GM12878 (cell line): ENCODE measurements at regions not wholly inside any gene's neighbourhood (a gene's known extent, or its start where the extent isn't known, plus 50 kb on each side); places are given as distances from the start of the nearest gene placed in this dataset.
"Not testable (repeated sequence)": the region's sequence is repeated elsewhere in the genome, so short reads cannot be mapped to it uniquely, and the experiment has no call there.

Source experiments
- ATAC-seq: fragments of 200-7000 bp; cut with Tn5 transposase; 3 replicates; pipeline ENCODE4 v1.9.1; 2020; ENCODE audit warnings: mild to moderate bottlenecking, moderate library complexity
- BruUV-seq: library from RNA; stranded (reverse); fragments of 400-500 nt; replicated peaks from 2 replicates; lab custom pipeline; 2021; lab: Mats Ljungman, UMichigan
- CTCF ChIA-PET: fragments of 300-600 bp; sonication (Branson Sonifier 250); formaldehyde crosslinking; extraction: SDS; loops from one replicate; lab custom pipeline; 2021; ENCODE audit warnings: inconsistent platforms; lab: Yijun Ruan, JAX
- POLR2A ChIA-PET: fragments of 350-600 bp; formaldehyde crosslinking; extraction: SDS; loops from one replicate; lab custom pipeline; 2021; ENCODE audit warnings: inconsistent platforms; lab: Charles Lee
- RAD21 ChIA-PET: fragments of 300-600 bp; sonication (Branson Sonifier 250); formaldehyde crosslinking; loops from one replicate; lab custom pipeline; 2023; ENCODE audit warnings: antibody characterized with exemption; ENCODE audit not compliant: unreplicated experiment; lab: Charles Lee
- SMC1A ChIA-PET: fragments of 300-600 bp; sonication (Branson Sonifier 250); formaldehyde crosslinking; loops from one replicate; lab custom pipeline; 2023; ENCODE audit not compliant: unreplicated experiment, uncharacterized antibody; lab: Charles Lee
- DNase-seq: peaks from one replicate; pipeline ENCODE4 v3.0.0-alpha.2; 2011; ENCODE audit warnings: low read depth, low spot score
- FAIRE-seq: peaks from 3 replicates; lab custom pipeline; 2011; peaks lifted over from hg19 to GRCh38; lab: Jason Lieb, UNC
- H2AFZ ChIP-seq: 2 replicates; pipeline ENCODE4 v1.6.0; 2011; ENCODE audit warnings: low read depth, low read length, control low read depth; ENCODE audit not compliant: control insufficient read depth
- H3K27ac ChIP-seq: 2 replicates; pipeline ENCODE4 v1.5.1; 2011; ENCODE audit warnings: control low read depth; ENCODE audit not compliant: control insufficient read depth, insufficient read depth
- H3K27me3 ChIP-seq, 2 experiments: replicated peaks in 1 of 2; 2 replicates each; pipeline versions ENCODE4 v1.6.0 to v1.6.1; 2011; ENCODE audit warnings: low read length in 1 of 2; ENCODE audit not compliant: control insufficient read depth in 2 of 2, insufficient read depth in 2 of 2
- H3K36me3 ChIP-seq, 2 experiments: 2 replicates each; pipeline ENCODE4 v1.5.1; 2011; ENCODE audit warnings: low read length in 1 of 2; ENCODE audit not compliant: control insufficient read depth in 2 of 2, insufficient read depth in 2 of 2
- H3K4me1 ChIP-seq: 2 replicates; pipeline ENCODE4 v1.6.1; 2011; ENCODE audit warnings: mild to moderate bottlenecking, low read length, moderate library complexity, mixed read lengths; ENCODE audit not compliant: control insufficient read depth, insufficient read depth
- H3K4me2 ChIP-seq: 2 replicates; pipeline ENCODE4 v1.6.0; 2011; ENCODE audit warnings: control low read depth; ENCODE audit not compliant: control insufficient read depth, insufficient read depth
- H3K4me3 ChIP-seq: fragments of 200-600 bp; sonication (generic); 2 replicates; pipeline ENCODE4 v1.5.1; 2016
- H3K79me2 ChIP-seq: 2 replicates; pipeline ENCODE4 v1.6.0; 2011; ENCODE audit warnings: low read length; ENCODE audit not compliant: control insufficient read depth, insufficient read depth
- H3K9ac ChIP-seq: 2 replicates; pipeline ENCODE4 v1.8.0; 2011; ENCODE audit warnings: low read length, control low read depth, mixed read lengths; ENCODE audit not compliant: control insufficient read depth, insufficient read depth
- H3K9me3 ChIP-seq: replicated peaks from 3 replicates; pipeline ENCODE4 v1.5.1; 2011; ENCODE audit warnings: mild to moderate bottlenecking, low read length; ENCODE audit not compliant: control insufficient read depth, insufficient read depth
- H4K20me1 ChIP-seq: 2 replicates; pipeline ENCODE4 v1.6.0; 2011; ENCODE audit not compliant: control insufficient read depth, insufficient read depth
- ESRRA ChIP-seq: IDR thresholded peaks from 2 replicates; pipeline ENCODE4 v1.6.1; 2012; ENCODE audit warnings: mild to moderate bottlenecking, low read length, improper control_type of control experiment
- EZH2 ChIP-seq: IDR thresholded peaks from 2 replicates; pipeline ENCODE4 v1.6.1; 2012; ENCODE audit warnings: low read depth, mild to moderate bottlenecking, control low read depth, inconsistent platforms, low read length, borderline replicate concordance; ENCODE audit not compliant: control insufficient read depth
- IKZF1 ChIP-seq: fragments of 450-650 bp; conservative IDR thresholded peaks from 2 replicates; pipeline ENCODE4 v1.6.1; 2017; ENCODE audit warnings: antibody characterized with exemption, mild to moderate bottlenecking
- IRF3 ChIP-seq: fragments of 450-650 bp; IDR thresholded peaks from 2 replicates; pipeline ENCODE4 v1.6.1; 2014; ENCODE audit warnings: mild to moderate bottlenecking
- JUND ChIP-seq: IDR thresholded peaks from 2 replicates; pipeline ENCODE4 v1.6.1; 2012; ENCODE audit warnings: low read depth, mild to moderate bottlenecking, low read length, improper control_type of control experiment, moderate library complexity
- NKRF ChIP-seq: fragments of 450-650 bp; conservative IDR thresholded peaks from 2 replicates; pipeline ENCODE4 v1.6.1; 2017; ENCODE audit warnings: mild to moderate bottlenecking, moderate library complexity
- SMARCA5 ChIP-seq: fragments of 450-650 bp; IDR thresholded peaks from 2 replicates; pipeline ENCODE4 v1.6.1; 2017; ENCODE audit warnings: mild to moderate bottlenecking
- SP1 ChIP-seq: IDR thresholded peaks from one replicate; pipeline ENCODE4 v1.6.1; 2011; ENCODE audit warnings: low read depth, low read length
- SPI1 ChIP-seq: IDR thresholded peaks from 2 replicates; pipeline ENCODE4 v1.6.1; 2011; ENCODE audit warnings: low read depth, mild to moderate bottlenecking, low read length, moderate library complexity, borderline replicate concordance; ENCODE audit not compliant: insufficient read depth
- TAF1 ChIP-seq: IDR thresholded peaks from 2 replicates; pipeline ENCODE4 v1.6.1; 2011; ENCODE audit warnings: mild to moderate bottlenecking, low read depth, low read length, borderline replicate concordance
- USF1 ChIP-seq: IDR thresholded peaks from 2 replicates; pipeline ENCODE4 v1.6.1; 2011; ENCODE audit warnings: borderline replicate concordance, low read depth, mild to moderate bottlenecking, moderate library complexity, mixed read lengths, low read length; ENCODE audit not compliant: insufficient read depth; ENCODE audit errors: extremely low read length
- ZZZ3 ChIP-seq: IDR thresholded peaks from 2 replicates; pipeline ENCODE4 v1.6.1; 2011; ENCODE audit warnings: low read depth; ENCODE audit not compliant: control insufficient read depth, insufficient read length
- WGBS: methylation state at CpG from one replicate; pipeline ENCODE4 v1.1.6; 2016; ENCODE audit warnings: low lambda C conversion rate; ENCODE audit not compliant: insufficient replicate concordance, insufficient coverage; ENCODE audit errors: missing lambda C conversion rate; 5-methylcytosine and 5-hydroxymethylcytosine counted together
- in situ Hi-C: fragments of 300-500 bp; cut with MboI; formaldehyde crosslinking; loops from 9 replicates; pipeline ENCODE4 v1.14.3; 2018; ENCODE audit warnings: mixed read lengths
- intact Hi-C: fragments of 100-400 bp; cut with micrococcal nuclease; formaldehyde crosslinking; loops from one replicate; pipeline ENCODE4 v1.14.2; 2022; ENCODE audit not compliant: unreplicated experiment
- TF ChIP-seq, protein P1 (sequence below): fragments of 450-650 bp; IDR thresholded peaks from 2 replicates; pipeline ENCODE4 v1.6.1; 2017; ENCODE audit warnings: borderline replicate concordance

DNA sequence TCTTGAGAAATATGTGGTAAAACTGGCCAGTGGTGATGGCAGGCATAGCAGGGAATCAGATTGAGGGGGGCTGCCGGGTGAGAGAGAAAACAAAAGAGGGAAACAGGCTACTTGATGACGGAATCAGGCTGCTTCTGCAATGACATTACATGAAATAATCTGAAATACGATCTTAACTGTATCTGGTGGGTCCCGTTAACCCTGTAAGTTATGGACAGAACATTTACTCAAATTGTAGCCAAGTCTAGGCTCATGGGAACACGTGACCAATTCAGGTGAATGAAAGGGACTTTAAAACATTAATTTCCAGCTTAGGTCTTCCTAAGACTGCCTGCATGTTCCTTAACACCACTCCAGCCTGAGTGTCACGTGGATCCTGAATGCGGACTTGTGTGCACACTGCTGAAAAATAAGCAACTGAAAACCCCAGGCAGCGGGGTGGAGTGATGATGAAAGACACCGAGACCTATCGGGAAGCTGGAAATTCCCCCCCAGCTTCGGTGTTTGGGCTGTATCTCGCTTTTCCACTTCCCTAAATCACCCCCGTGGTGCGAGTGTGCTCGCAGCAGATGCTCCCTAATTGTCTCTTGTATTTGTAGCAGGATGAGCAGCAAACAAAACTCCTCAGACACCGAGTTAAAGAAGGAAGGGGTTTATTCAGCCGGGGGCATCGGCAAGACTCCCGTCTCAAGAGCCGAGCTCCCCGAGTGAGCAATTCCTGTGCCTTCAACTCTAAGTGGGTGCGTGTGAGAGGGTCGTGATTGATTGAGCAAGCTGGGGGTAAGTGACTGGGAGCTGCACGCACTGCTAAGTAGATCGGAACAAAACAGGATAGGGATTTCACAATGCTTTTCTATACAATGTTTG, 145.0 kb upstream of the GRK3 start (continued):
- TF ChIP-seq EZH2 = no peak
- TF ChIP-seq, protein P1, sequence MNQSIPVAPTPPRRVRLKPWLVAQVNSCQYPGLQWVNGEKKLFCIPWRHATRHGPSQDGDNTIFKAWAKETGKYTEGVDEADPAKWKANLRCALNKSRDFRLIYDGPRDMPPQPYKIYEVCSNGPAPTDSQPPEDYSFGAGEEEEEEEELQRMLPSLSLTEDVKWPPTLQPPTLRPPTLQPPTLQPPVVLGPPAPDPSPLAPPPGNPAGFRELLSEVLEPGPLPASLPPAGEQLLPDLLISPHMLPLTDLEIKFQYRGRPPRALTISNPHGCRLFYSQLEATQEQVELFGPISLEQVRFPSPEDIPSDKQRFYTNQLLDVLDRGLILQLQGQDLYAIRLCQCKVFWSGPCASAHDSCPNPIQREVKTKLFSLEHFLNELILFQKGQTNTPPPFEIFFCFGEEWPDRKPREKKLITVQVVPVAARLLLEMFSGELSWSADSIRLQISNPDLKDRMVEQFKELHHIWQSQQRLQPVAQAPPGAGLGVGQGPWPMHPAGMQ = no peak
- TF ChIP-seq TAF1 = peak; percentile 26; the same call in 1 of the 2 replicates
- peak; percentile 23 for TF ChIP-seq USF1
- TF ChIP-seq ZZZ3 = no peak
- TF ChIP-seq SP1 = no peak
- no peak for TF ChIP-seq ESRRA
- TF ChIP-seq NKRF = no peak
- TF ChIP-seq IRF3 = no peak
- TF ChIP-seq IKZF1 = peak; percentile 40; the same call in 1 of the 2 replicates
- no peak for TF ChIP-seq JUND
- TF ChIP-seq SMARCA5 = no peak
- peak; percentile 80 for TF ChIP-seq SPI1

DNA sequence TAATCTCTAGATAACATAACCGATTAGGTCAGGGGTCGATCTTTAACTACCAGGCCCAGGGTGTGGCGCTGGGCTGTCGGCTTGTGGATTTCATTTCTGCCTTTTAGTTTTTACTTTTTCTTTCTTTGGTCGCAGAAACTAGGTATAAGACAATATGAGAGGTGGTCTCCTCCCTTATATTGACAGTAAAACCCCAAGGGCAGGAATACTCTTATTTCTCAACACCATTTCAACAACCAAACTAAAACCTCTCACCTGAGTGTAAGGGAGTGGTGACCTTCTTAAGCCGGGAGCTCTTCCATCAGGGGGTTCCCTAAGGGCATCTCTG, 144.4 kb upstream of the GRK3 start:
- Histone ChIP-seq H3K4me3 (peak overlapping the region; percentile 51), H3K4me2 (peak overlapping the region; percentile 87), H3K4me1 (peaks cover 20% of the 10 kb centered on the region)
- ChIA-PET SMC1A (interaction anchor here (1.1 to 1.2 kb wide), 2 partner anchors 17 to 60 kb away, joined by 3 to 4 read pairs; no protein-coding TSS in a partner anchor), CTCF (interaction anchor here (0.9 to 1.4 kb wide), 4 partner anchors 17 to 30 kb away, joined by 3 to 8 read pairs (median 5); no protein-coding TSS in a partner anchor), RAD21 (interaction anchor here (0.7 to 1.6 kb wide), 3 partner anchors 16 to 124 kb away, joined by 4 to 5 read pairs (median 5); no protein-coding TSS in a partner anchor)
- H3K27me3 ChIP-seq, BruUV-seq, POLR2A ChIA-PET, H3K9ac ChIP-seq, intact Hi-C loops, in situ Hi-C loops, H3K79me2 ChIP-seq, H3K27ac ChIP-seq, FAIRE-seq, DNase-seq, H2AFZ ChIP-seq, H3K36me3 ChIP-seq, H3K9me3 ChIP-seq, H4K20me1 ChIP-seq: not testable (repeated sequence)
- 39% methylated on average over 6 of the region's 6 CpGs for WGBS
- peak; percentile 13 for ATAC-seq
